ENCODE measurements at regions not wholly inside any gene's neighbourhood (a gene's known extent, or its start where the extent isn't known, plus 50 kb on each side); places are given as distances from the start of the nearest gene placed in this dataset.
"Not testable (repeated sequence)": the region's sequence is repeated elsewhere in the genome, so short reads cannot be mapped to it uniquely, and the experiment has no call there.

DNA sequence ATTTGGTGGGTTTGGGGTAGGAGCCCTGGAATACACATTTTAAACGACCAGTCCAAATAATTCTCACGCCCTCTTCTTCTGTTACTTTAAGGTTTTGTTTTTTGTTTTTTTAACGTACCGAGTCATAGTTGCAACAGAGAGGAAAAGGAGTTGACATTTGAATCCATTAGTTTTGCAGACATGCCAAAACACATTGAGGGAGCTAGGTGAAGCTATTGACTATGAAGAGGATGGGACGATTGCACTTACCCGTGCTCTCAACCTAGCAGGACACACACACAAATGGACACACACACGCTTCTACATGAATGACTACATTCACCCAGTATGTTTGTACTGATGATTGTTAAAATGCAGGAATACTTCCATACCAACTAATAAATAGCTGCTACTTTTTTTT lies 54.3 kb upstream of the CIT start:
- DNase-seq = no peak

DNA sequence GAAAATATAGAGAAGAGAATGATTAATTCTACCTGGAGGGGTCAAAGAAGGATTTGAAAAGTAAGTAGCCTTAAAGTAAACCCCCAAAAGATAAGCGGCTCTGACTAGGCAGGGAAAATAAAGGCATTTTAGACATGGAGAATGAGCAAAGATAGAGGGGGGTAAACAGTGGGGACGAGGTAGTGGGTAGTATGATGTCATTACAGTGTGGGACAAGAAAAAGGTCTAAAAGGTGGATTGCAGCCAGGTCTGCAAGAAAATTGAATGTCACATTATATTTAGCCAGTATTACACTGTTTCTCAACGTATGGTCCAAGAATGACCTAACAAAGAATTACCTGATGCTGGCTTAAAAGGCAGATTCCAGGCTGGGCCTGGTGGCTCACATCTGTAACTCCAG lies 55.8 kb upstream of the CIT start:
- DNase-seq = no peak

DNA sequence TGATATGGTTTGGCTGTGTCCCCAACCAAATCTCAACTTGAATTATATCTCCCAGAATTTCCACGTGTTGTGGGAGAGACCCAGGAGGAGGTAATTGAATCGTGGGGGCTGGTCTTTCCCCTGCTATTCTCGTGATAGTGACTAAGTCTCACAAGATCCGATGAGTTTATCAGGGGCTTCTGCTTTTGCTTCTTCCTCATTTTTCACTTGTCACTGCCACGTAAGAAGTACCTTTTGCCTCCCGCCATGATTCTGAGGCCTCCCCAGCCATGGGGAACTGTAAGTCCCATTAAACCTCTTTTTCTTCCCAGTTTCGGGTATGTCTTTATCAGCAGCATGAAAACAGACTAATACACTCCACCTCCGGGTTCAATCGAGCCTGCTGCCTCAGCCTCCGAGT lies 54.3 kb upstream of the BICDL1 start:
- DNase-seq = not testable (repeated sequence)

DNA sequence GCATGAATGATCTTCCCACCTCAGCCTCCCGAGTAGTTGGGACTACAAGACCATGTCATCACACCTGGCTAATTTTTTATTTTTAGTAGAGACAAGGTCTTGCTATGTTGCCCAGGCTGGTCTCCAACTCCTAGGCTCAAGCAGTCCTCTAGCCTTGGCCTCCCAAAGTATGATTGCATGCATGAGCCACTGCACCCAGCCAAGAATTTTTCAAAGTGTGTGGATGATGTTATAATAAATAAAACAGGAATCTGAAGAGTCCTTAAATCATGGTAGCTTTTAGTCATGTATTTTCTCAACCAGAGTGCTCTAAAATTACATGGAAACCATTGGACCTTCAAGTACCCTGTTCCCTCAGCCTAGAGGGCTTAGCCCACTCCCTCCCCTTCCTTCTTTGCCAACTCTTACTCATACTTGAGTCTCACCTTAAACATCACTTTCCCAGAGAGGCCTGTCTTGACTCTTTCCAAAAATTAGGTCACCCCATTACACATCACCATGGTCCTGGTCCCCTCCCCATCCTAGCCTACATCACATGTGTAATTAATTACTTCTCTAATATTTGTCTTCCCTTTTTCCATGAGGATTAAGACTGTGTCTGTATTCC lies 52.2 kb upstream of the BICDL1 start:
- DNase-seq = no peak

DNA sequence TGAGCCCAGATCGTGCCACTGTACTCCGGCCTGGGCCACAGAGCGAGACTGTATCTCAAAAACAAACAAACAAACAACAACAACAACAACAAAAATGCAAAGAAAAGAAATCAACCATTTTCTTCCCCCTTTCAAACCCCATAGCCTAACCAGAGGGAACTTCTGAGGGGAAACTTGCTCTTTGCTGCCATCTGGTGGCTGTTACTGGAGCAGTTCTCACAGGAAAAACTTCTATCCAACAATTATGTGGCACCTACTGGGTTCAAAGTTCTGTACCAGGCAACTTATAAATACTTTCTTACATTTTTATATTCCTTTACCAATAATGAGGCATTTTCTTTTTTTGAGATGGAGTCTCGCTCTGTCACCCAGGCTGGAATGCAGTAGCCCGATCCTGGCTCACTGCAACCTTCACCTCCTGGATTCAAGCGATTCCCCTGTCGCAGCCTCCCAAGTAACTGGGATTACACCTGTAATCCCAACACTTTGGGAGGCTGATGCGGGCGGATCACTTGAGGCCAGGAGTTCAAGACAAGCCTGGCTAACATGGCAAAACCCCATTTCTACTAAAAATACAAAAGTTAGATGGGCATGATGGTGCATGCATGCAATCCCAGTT lies 50.9 kb upstream of the BICDL1 start:
- DNase-seq = peak; percentile 28 to 53
